Activated T-helper 1 cell treated with Interleukin-2 at 50 U/mL for 16 hours (primary cell): ENCODE measurements at regions not wholly inside any gene's neighbourhood (a gene's known extent, or its start where the extent isn't known, plus 50 kb on each side); places are given as distances from the start of the nearest gene placed in this dataset.

Source experiments
- DNase-seq: peaks from one replicate; pipeline ENCODE4 v3.0.0-alpha.2; 2020; ENCODE audit warnings: low read depth

DNA sequence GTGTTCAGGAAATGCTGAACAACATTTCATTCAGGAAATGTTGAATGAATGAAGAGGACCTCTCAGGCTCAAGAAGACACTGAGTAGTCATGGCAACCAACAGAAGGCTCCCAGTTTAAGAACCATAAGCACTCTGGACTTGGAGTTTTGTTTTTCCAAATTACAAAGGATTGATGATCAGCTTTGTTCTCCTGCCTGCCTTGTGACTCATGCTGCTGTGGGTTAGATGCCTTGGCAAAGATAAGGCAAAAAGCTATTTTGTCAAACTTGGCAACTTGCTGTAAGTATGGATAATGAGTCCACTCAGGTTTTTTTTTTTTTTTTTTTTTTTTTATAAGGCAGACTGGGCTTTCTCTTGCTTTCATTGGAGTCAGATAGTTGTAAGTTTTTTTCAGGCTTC is 365.0 kb downstream of the TMEM232 start:
- DNase-seq = no peak

DNA sequence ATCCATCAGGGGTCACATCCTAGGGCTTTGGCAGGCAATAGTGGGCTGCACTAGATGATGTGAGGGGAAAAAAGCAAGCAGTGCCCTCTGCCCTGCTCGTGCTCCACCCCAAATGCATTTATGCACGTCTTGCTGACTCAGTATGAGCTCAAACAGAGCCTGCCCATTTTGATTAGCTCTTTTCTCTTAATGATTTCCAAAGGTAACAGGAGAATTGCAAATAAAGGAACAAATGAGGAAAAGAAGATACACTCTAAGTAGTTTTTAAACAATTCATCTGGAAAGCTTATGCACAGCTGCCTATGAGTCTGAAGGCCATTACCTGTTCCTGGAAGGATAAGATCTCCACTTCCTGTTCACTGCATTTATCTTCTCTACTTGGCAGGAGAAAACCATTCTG is 364.2 kb downstream of the TMEM232 start:
- no peak for DNase-seq

DNA sequence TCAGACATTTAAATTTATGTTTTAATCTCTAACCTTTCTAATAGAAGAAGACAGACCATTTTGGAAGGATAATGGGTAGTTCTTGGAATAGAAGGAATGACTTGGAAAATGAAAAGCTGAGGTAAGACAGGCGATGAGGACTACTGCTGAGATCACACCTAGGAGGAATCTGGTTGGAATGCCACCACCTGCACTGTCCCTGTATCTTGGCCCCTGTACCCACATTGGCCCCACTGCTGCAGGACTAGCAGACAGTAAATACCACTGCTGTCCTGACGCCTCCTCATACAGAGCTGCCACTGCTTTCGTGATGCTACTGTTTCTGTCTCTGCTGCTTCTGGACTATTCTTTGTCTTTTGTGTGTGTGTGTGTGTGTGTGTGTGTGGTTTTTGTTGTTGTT is 359.8 kb downstream of the TMEM232 start:
- DNase-seq = no peak
